IMR-90 (cell line): ENCODE measurements at regions not wholly inside any gene's neighbourhood (a gene's known extent, or its start where the extent isn't known, plus 50 kb on each side); places are given as distances from the start of the nearest gene placed in this dataset.

Experiments
- CEBPB ChIP-seq: IDR thresholded peaks from 2 replicates; pipeline ENCODE4 v1.6.1; 2012; ENCODE audit warnings: low read depth, low read length, improper control_type of control experiment
- CHD1 ChIP-seq: IDR thresholded peaks from 2 replicates; pipeline ENCODE4 v1.6.1; 2012; ENCODE audit warnings: low read depth, low read length, improper control_type of control experiment
- FOS ChIP-seq: fragments of 150-350 bp; IDR thresholded peaks from 2 replicates; pipeline ENCODE4 v1.6.1; 2016; ENCODE audit warnings: low read depth, low read length
- MAFK ChIP-seq: IDR thresholded peaks from 2 replicates; pipeline ENCODE4 v1.6.1; 2012; ENCODE audit warnings: low read depth, low read length, improper control_type of control experiment
- MXI1 ChIP-seq: IDR thresholded peaks from 2 replicates; pipeline ENCODE4 v1.6.1; 2012; ENCODE audit warnings: low read depth, mild to moderate bottlenecking, low read length, moderate library complexity, borderline replicate concordance
- POLR2A ChIP-seq: IDR thresholded peaks from 2 replicates; pipeline ENCODE4 v1.6.1; 2012; ENCODE audit warnings: mild to moderate bottlenecking, low read depth, low read length
- RAD21 ChIP-seq: IDR thresholded peaks from 2 replicates; pipeline ENCODE4 v1.6.1; 2012; ENCODE audit warnings: low read length, improper control_type of control experiment
- RCOR1 ChIP-seq: IDR thresholded peaks from 2 replicates; pipeline ENCODE4 v1.6.1; 2012; ENCODE audit warnings: mild to moderate bottlenecking, low read length, improper control_type of control experiment; ENCODE audit not compliant: insufficient replicate concordance
- RFX5 ChIP-seq: IDR thresholded peaks from 2 replicates; pipeline ENCODE4 v1.8.0; 2012; ENCODE audit warnings: low read depth, mild to moderate bottlenecking, low read length, moderate library complexity
- TF ChIP-seq, protein P1 (sequence below): conservative IDR thresholded peaks from 2 replicates; pipeline ENCODE4 v1.5.1; 2012; ENCODE audit warnings: mild to moderate bottlenecking, low read depth, low read length, improper control_type of control experiment
- TF ChIP-seq, protein P2 (sequence below): fragments of 150-350 bp; IDR thresholded peaks from 2 replicates; pipeline ENCODE4 v1.6.1; 2017; ENCODE audit warnings: mild to moderate bottlenecking, antibody characterized with exemption, low read length, low read depth

GRCh38 chr11:70644343-70645060 is 246.2 kb downstream of the CTTN start:
- TF ChIP-seq, protein P1, sequence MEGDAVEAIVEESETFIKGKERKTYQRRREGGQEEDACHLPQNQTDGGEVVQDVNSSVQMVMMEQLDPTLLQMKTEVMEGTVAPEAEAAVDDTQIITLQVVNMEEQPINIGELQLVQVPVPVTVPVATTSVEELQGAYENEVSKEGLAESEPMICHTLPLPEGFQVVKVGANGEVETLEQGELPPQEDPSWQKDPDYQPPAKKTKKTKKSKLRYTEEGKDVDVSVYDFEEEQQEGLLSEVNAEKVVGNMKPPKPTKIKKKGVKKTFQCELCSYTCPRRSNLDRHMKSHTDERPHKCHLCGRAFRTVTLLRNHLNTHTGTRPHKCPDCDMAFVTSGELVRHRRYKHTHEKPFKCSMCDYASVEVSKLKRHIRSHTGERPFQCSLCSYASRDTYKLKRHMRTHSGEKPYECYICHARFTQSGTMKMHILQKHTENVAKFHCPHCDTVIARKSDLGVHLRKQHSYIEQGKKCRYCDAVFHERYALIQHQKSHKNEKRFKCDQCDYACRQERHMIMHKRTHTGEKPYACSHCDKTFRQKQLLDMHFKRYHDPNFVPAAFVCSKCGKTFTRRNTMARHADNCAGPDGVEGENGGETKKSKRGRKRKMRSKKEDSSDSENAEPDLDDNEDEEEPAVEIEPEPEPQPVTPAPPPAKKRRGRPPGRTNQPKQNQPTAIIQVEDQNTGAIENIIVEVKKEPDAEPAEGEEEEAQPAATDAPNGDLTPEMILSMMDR = no peak
- TF ChIP-seq POLR2A = no peak
- no peak for TF ChIP-seq RFX5
- no peak for TF ChIP-seq CHD1
- TF ChIP-seq, protein P2, sequence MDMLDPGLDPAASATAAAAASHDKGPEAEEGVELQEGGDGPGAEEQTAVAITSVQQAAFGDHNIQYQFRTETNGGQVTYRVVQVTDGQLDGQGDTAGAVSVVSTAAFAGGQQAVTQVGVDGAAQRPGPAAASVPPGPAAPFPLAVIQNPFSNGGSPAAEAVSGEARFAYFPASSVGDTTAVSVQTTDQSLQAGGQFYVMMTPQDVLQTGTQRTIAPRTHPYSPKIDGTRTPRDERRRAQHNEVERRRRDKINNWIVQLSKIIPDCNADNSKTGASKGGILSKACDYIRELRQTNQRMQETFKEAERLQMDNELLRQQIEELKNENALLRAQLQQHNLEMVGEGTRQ = no peak
- no peak for TF ChIP-seq MXI1
- TF ChIP-seq MAFK = no peak
- no peak for TF ChIP-seq RCOR1
- no peak for TF ChIP-seq CEBPB
- no peak for TF ChIP-seq RAD21
- no peak for TF ChIP-seq FOS
